Lower leg skin (tissue), 3 donors: ENCODE measurements at regions not wholly inside any gene's neighbourhood (a gene's known extent, or its start where the extent isn't known, plus 50 kb on each side); places are given as distances from the start of the nearest gene placed in this dataset.

Experiments
- CTCF ChIP-seq, 3 donors: fragments of 450-650 bp; IDR thresholded peaks; one replicate each; pipeline ENCODE4 v1.5.1; 2016; ENCODE audit warnings: antibody characterized with exemption in 3 of 3, mild to moderate bottlenecking in 3 of 3, moderate library complexity in 2 of 3
- POLR2A ChIP-seq, 2 donors: fragments of 450-650 bp; IDR thresholded peaks; one replicate each; pipeline ENCODE4 v1.6.1; 2016 to 2017; ENCODE audit warnings: antibody characterized with exemption in 2 of 2, mild to moderate bottlenecking in 1 of 2, moderate library complexity in 1 of 2

GRCh38 chr7:120186688-120187087 lies 86.3 kb upstream of the KCND2 start:
- no peak for TF ChIP-seq POLR2A (IDR thresholded peaks at IDR 0.05)
- no peak for TF ChIP-seq CTCF (IDR thresholded peaks at IDR 0.05)
